Trophoblast cell (in vitro differentiated cells and primary cell): ENCODE measurements at regions not wholly inside any gene's neighbourhood (a gene's known extent, or its start where the extent isn't known, plus 50 kb on each side); places are given as distances from the start of the nearest gene placed in this dataset.
A peak's percentile ranks its signal among the peaks of the same experiment; 100 is the strongest.

ENCODE experiments used
- DNase-seq, 2 donors: peaks; one replicate each; pipeline ENCODE4 v3.0.0-alpha.2; 2016
- H2AFZ ChIP-seq: 2 replicates; pipeline ENCODE4 v1.6.1; 2013; ENCODE audit warnings: low read length, moderate library complexity, mild to moderate bottlenecking; ENCODE audit not compliant: insufficient read depth, poor library complexity
- H2AK5ac ChIP-seq: 2 replicates; pipeline ENCODE4 v1.6.1; 2013; ENCODE audit warnings: mild to moderate bottlenecking, low read length
- H2BK120ac ChIP-seq: 2 replicates; pipeline ENCODE4 v1.6.1; 2013; ENCODE audit warnings: low read length, mild to moderate bottlenecking, moderate library complexity; ENCODE audit not compliant: insufficient read depth, poor library complexity
- H2BK12ac ChIP-seq: 2 replicates; pipeline ENCODE4 v1.6.1; 2013; ENCODE audit warnings: mild to moderate bottlenecking, low read length, moderate library complexity
- H2BK5ac ChIP-seq: 2 replicates; pipeline ENCODE4 v1.6.1; 2013; ENCODE audit warnings: low read length, low read depth, moderate library complexity, mild to moderate bottlenecking; ENCODE audit not compliant: poor library complexity
- H3K14ac ChIP-seq: 2 replicates; pipeline ENCODE4 v1.6.1; 2013; ENCODE audit warnings: mild to moderate bottlenecking, low read length
- H3K18ac ChIP-seq: 2 replicates; pipeline ENCODE4 v1.6.1; 2013; ENCODE audit warnings: mild to moderate bottlenecking, low read length
- H3K23ac ChIP-seq: 2 replicates; pipeline ENCODE4 v1.6.1; 2013; ENCODE audit warnings: low read length
- H3K27ac ChIP-seq: 2 replicates; pipeline ENCODE4 v1.5.1; 2013; ENCODE audit warnings: low read depth, mild to moderate bottlenecking, inconsistent platforms, low read length, moderate library complexity
- H3K27me3 ChIP-seq: 2 replicates; pipeline ENCODE4 v1.6.1; 2013; ENCODE audit warnings: inconsistent platforms, mild to moderate bottlenecking, low read length, moderate library complexity; ENCODE audit not compliant: insufficient read depth
- H3K36me3 ChIP-seq, 2 experiments: 1 replicate in 1 of 2; 2 replicates in 1 of 2; pipeline ENCODE4 v1.6.1; 2013; ENCODE audit warnings: low read length in 2 of 2, mild to moderate bottlenecking in 2 of 2, moderate library complexity in 1 of 2; ENCODE audit not compliant: insufficient read depth in 2 of 2, control insufficient read depth in 1 of 2
- H3K4ac ChIP-seq: 2 replicates; pipeline ENCODE4 v1.6.1; 2013; ENCODE audit warnings: low read depth, mild to moderate bottlenecking, low read length, moderate library complexity
- H3K4me1 ChIP-seq, 2 experiments: 1 replicate in 1 of 2; 2 replicates in 1 of 2; pipeline ENCODE4 v1.6.1; 2013; ENCODE audit warnings: low read length in 2 of 2, mild to moderate bottlenecking in 2 of 2, moderate library complexity in 1 of 2; ENCODE audit not compliant: insufficient read depth in 2 of 2, control insufficient read depth in 1 of 2
- H3K4me2 ChIP-seq: 2 replicates; pipeline ENCODE4 v1.6.1; 2013; ENCODE audit warnings: inconsistent platforms, mild to moderate bottlenecking, low read length, moderate library complexity
- H3K4me3 ChIP-seq: 2 replicates; pipeline ENCODE4 v1.5.1; 2013; ENCODE audit warnings: mild to moderate bottlenecking, low read depth, low read length, inconsistent platforms
- H3K79me1 ChIP-seq: one replicate; pipeline ENCODE4 v1.6.1; 2013; ENCODE audit warnings: low read length
- H3K79me2 ChIP-seq: 2 replicates; pipeline ENCODE4 v1.6.1; 2013; ENCODE audit warnings: low read length, mild to moderate bottlenecking; ENCODE audit not compliant: control insufficient read depth, insufficient read depth, poor library complexity
- H3K9ac ChIP-seq: 2 replicates; pipeline ENCODE4 v1.6.1; 2013; ENCODE audit warnings: mild to moderate bottlenecking, low read length
- H3K9me3 ChIP-seq: 2 replicates; pipeline ENCODE4 v1.6.1; 2013; ENCODE audit warnings: low read depth, mild to moderate bottlenecking, control low read depth, inconsistent platforms, low read length; ENCODE audit not compliant: insufficient read depth
- H4K12ac ChIP-seq: 2 replicates; pipeline ENCODE4 v1.6.1; 2013; ENCODE audit warnings: low read depth, mild to moderate bottlenecking, low read length, moderate library complexity
- H4K8ac ChIP-seq: 2 replicates; pipeline ENCODE4 v1.6.1; 2013; ENCODE audit warnings: low read depth, mild to moderate bottlenecking, low read length, moderate library complexity
- H4K91ac ChIP-seq: one replicate; pipeline ENCODE4 v1.6.1; 2013; ENCODE audit warnings: low read depth, mild to moderate bottlenecking, low read length, moderate library complexity
- WGBS: extraction: QIAGEN DNeasy Blood & Tissue Kit; methylation state at CpG from one replicate; pipeline ENCODE4 v1.1.7; 2013; ENCODE audit warnings: missing lambda C conversion rate; ENCODE audit not compliant: insufficient read length, insufficient coverage; ENCODE audit errors: extremely low coverage; 5-methylcytosine and 5-hydroxymethylcytosine counted together

DNA sequence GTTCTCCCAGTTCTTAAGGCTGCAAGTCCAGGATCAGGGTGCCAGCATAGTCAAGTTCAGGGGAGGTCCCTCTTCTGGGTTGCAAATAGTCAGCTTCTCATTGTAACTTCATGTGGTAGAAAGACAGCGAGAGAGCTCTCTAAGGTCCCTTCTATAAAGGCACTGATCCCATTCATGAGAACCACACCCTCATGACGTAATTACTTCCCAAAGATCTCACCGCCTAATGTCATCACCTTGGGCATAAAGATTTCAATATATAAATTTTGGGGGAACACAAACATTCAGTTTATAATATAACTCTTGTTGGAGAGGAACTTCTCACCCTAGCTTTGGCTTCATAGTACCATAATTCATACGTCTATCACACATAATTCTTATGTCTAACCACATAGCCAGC, 203.9 kb upstream of the VLDLR start:
- no peaks in the 10 kb centered on the region for H3K36me3 ChIP-seq
- no peak overlapping the region for H4K12ac ChIP-seq
- no peak overlapping the region for H3K4ac ChIP-seq
- H2BK12ac ChIP-seq: no peak overlapping the region
- peaks cover 7 to 9% of the 10 kb centered on the region in 2 experiments for H3K4me1 ChIP-seq
- peaks cover 15% of the 10 kb centered on the region for H3K79me1 ChIP-seq
- no peak overlapping the region for H3K14ac ChIP-seq
- no peaks in the 10 kb centered on the region for H3K79me2 ChIP-seq
- no peak overlapping the region for H4K91ac ChIP-seq
- DNase-seq: peak in 1 of 2 donors; percentile 40
- H2AK5ac ChIP-seq: no peak overlapping the region
- H2BK120ac ChIP-seq: no peak overlapping the region
- no peaks in the 10 kb centered on the region for H3K9me3 ChIP-seq
- no peak overlapping the region for H3K4me3 ChIP-seq
- no peak overlapping the region for H2AFZ ChIP-seq
- WGBS: no CpG with 5 or more reads among the region's 4 CpGs
- H3K23ac ChIP-seq: no peak overlapping the region
- H3K4me2 ChIP-seq: no peak overlapping the region
- no peak overlapping the region for H3K9ac ChIP-seq
- no peak overlapping the region for H4K8ac ChIP-seq
- H2BK5ac ChIP-seq: no peak overlapping the region
- H3K27me3 ChIP-seq: no peaks in the 10 kb centered on the region
- H3K27ac ChIP-seq: no peak overlapping the region
- H3K18ac ChIP-seq: no peak overlapping the region

- Histone ChIP-seq H2AFZ (no peak overlapping the region), H3K9me3 (no peaks in the 10 kb centered on the region), H3K79me2 (no peaks in the 10 kb centered on the region), H3K4me1 (peaks cover 5 to 6% of the 10 kb centered on the region in 2 experiments), H3K27me3 (no peaks in the 10 kb centered on the region), H3K4me2 (no peak overlapping the region), H2AK5ac (no peak overlapping the region), H2BK5ac (no peak overlapping the region), H2BK120ac (no peak overlapping the region), H4K12ac (no peak overlapping the region), H3K9ac (no peak overlapping the region), H3K27ac (no peak overlapping the region), H3K14ac (no peak overlapping the region), H3K4me3 (no peak overlapping the region), H2BK12ac (no peak overlapping the region), H3K23ac (no peak overlapping the region), H4K91ac (no peak overlapping the region), H4K8ac (no peak overlapping the region), H3K79me1 (peaks cover 12% of the 10 kb centered on the region), H3K4ac (no peak overlapping the region), H3K18ac (no peak overlapping the region), H3K36me3 (no peaks in the 10 kb centered on the region)
- no peak for DNase-seq
- no CpG with 5 or more reads among the region's 2 CpGs for WGBS
These were observed 203.0 kb upstream of the VLDLR start for GRCh38 chr9:2418619-2419018.

- WGBS: no CpG with 5 or more reads among the region's 2 CpGs
- no peak overlapping the region for H2BK5ac ChIP-seq
- H3K4me1 ChIP-seq: peaks cover 1 to 5% of the 10 kb centered on the region in 2 experiments
These were observed 202.2 kb upstream of the VLDLR start for GRCh38 chr9:2419347-2419746.

GRCh38 chr9:2420543-2420942, 201.0 kb upstream of the VLDLR start:
- Histone ChIP-seq H4K8ac (no peak overlapping the region), H3K79me1 (peaks cover 1% of the 10 kb centered on the region), H3K27me3 (no peaks in the 10 kb centered on the region), H2AFZ (no peak overlapping the region), H4K12ac (no peak overlapping the region), H2BK120ac (no peak overlapping the region), H3K18ac (no peak overlapping the region), H3K4me1 (no peaks in the 10 kb centered on the region), H2AK5ac (no peak overlapping the region), H3K27ac (no peak overlapping the region), H3K9ac (no peak overlapping the region), H2BK5ac (no peak overlapping the region), H3K4ac (no peak overlapping the region), H3K4me2 (no peak overlapping the region), H2BK12ac (no peak overlapping the region), H3K36me3 (no peaks in the 10 kb centered on the region), H3K4me3 (no peak overlapping the region), H3K9me3 (no peaks in the 10 kb centered on the region), H3K79me2 (no peaks in the 10 kb centered on the region), H3K23ac (peak overlapping the region; percentile 70), H4K91ac (no peak overlapping the region), H3K14ac (no peak overlapping the region)
- WGBS: no CpG with 5 or more reads among the region's 3 CpGs
- DNase-seq: no peak

More at GRCh38 chr9:2419347-2419746, 202.2 kb upstream of the VLDLR start:
- H4K91ac ChIP-seq: no peak overlapping the region
- no peak overlapping the region for H3K9ac ChIP-seq
- H3K79me2 ChIP-seq: no peaks in the 10 kb centered on the region
- no peak overlapping the region for H3K23ac ChIP-seq
- no peak overlapping the region for H2AFZ ChIP-seq
- H3K4me2 ChIP-seq: no peak overlapping the region
- no peak overlapping the region for H3K4ac ChIP-seq
- H3K79me1 ChIP-seq: peaks cover 6% of the 10 kb centered on the region
- no peak overlapping the region for H2AK5ac ChIP-seq
- H3K14ac ChIP-seq: no peak overlapping the region
- no peak overlapping the region for H3K4me3 ChIP-seq
- no peaks in the 10 kb centered on the region for H3K27me3 ChIP-seq
- no peak overlapping the region for H3K27ac ChIP-seq
- H3K18ac ChIP-seq: no peak overlapping the region
- no peak overlapping the region for H4K12ac ChIP-seq
- no peak overlapping the region for H2BK120ac ChIP-seq
- no peak overlapping the region for H2BK12ac ChIP-seq
- no peak overlapping the region for H4K8ac ChIP-seq
- no peak for DNase-seq
- no peaks in the 10 kb centered on the region for H3K9me3 ChIP-seq
- no peaks in the 10 kb centered on the region for H3K36me3 ChIP-seq
